Nephron (organoid): ENCODE measurements at regions not wholly inside any gene's neighbourhood (a gene's known extent, or its start where the extent isn't known, plus 50 kb on each side); places are given as distances from the start of the nearest gene placed in this dataset.

Experiments used
- H3K27ac Mint-ChIP-seq, 3 experiments: 2 replicates each; pipeline ENCODE4 v1.8.0; 2020; ENCODE audit warnings: mixed read lengths in 3 of 3, mild to moderate bottlenecking in 2 of 3, moderate library complexity in 1 of 3
- H3K27me3 Mint-ChIP-seq: 2 replicates; pipeline ENCODE4 v1.8.0; 2021; ENCODE audit warnings: low read depth, mild to moderate bottlenecking, moderate library complexity, mixed read lengths
- H3K36me3 Mint-ChIP-seq: 2 replicates; pipeline ENCODE4 v1.8.0; 2020; ENCODE audit warnings: low read depth, mixed read lengths
- H3K4me1 Mint-ChIP-seq: 2 replicates; pipeline ENCODE4 v1.8.0; 2020; ENCODE audit warnings: mixed read lengths
- H3K4me3 Mint-ChIP-seq, 3 experiments: 2 replicates each; pipeline ENCODE4 v1.8.0; 2020; ENCODE audit warnings: mild to moderate bottlenecking in 3 of 3, mixed read lengths in 3 of 3, moderate library complexity in 2 of 3
- H3K9me3 Mint-ChIP-seq: 2 replicates; pipeline ENCODE4 v1.8.0; 2020; ENCODE audit warnings: mixed read lengths
- CTCF ChIP-seq, 3 experiments: fragments of 200-600 bp; sonication (generic); IDR thresholded peaks; one replicate each; pipeline ENCODE4 v1.5.0; 2021; ENCODE audit warnings: antibody characterized with exemption in 3 of 3; ENCODE audit not compliant: unreplicated experiment in 3 of 3

DNA sequence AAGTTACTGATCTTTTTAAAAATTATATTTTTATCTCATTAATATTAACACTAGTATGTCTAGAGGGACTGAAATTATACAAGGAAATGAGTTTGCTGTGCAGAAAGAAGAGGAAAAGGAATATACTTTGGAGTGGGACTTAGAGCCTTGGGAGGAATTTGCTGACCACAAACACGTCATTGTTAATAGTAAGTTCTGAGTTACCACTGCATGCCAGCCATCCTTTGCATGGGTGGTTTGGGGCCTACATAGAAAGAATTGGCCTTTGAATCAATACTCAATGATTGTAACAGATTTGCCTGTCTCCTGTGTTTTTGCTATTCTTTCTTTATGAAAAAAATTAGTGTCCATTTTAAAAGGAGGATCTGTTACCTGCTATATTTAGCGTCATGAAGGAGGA is 232.6 kb upstream of the TNC start:
- no peak for TF ChIP-seq CTCF (IDR thresholded peaks at IDR 0.05; ENCODE audit: unreplicated experiment in 3 of 3)
- no peaks in the 10 kb centered on the region for H3K4me1 Mint-ChIP-seq
- H3K4me3 Mint-ChIP-seq = no peak overlapping the region
- no peak overlapping the region for H3K27ac Mint-ChIP-seq
- H3K27me3 Mint-ChIP-seq = no peaks in the 10 kb centered on the region
- H3K36me3 Mint-ChIP-seq = no peaks in the 10 kb centered on the region
- peaks cover 15% of the 10 kb centered on the region for H3K9me3 Mint-ChIP-seq

- no peak for TF ChIP-seq CTCF (IDR thresholded peaks at IDR 0.05; ENCODE audit: unreplicated experiment in 3 of 3)
- no peaks in the 10 kb centered on the region for H3K36me3 Mint-ChIP-seq
- no peaks in the 10 kb centered on the region for H3K27me3 Mint-ChIP-seq
- H3K4me3 Mint-ChIP-seq = no peak overlapping the region
- H3K9me3 Mint-ChIP-seq = peaks cover 6% of the 10 kb centered on the region
- no peak overlapping the region for H3K27ac Mint-ChIP-seq
- peaks cover 3% of the 10 kb centered on the region for H3K4me1 Mint-ChIP-seq
Observed at GRCh38 chr9:115353681-115354080, 235.7 kb upstream of the TNC start.

DNA sequence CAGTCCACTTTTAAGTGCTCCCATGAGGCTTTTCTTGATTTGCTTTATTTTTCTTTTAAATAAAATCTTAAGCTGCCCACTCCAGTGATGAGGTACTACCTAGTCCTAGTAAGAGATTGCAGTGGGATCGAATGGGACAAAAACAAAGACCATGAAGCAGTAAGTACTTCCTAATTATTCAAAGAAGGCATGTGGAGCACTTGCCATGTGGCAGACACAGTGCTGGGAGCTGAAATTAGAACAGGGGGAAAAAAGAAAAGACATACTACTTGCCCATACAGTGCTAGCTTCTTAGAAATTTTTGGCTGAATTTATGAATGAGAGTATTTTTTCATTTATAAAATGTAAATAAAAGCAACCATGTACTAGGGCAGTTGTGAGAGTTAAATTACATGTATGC is 239.9 kb upstream of the TNC start:
- Mint-ChIP-seq H3K27me3 (no peaks in the 10 kb centered on the region), H3K27ac (peak overlapping the region in 1 of 3 experiments; percentile 32), H3K9me3 (no peaks in the 10 kb centered on the region)

GRCh38 chr9:115359017-115359780 is 241.2 kb upstream of the TNC start:
- Mint-ChIP-seq H3K27ac (peak overlapping the region in 2 of 3 experiments; percentile 4 to 76), H3K4me3 (no peak overlapping the region), H3K27me3 (no peaks in the 10 kb centered on the region), H3K36me3 (no peaks in the 10 kb centered on the region), H3K4me1 (peaks cover 16% of the 10 kb centered on the region), H3K9me3 (no peaks in the 10 kb centered on the region)
- no peak for TF ChIP-seq CTCF (IDR thresholded peaks at IDR 0.05; ENCODE audit: unreplicated experiment in 3 of 3)

More for the DNA sequence above, 239.9 kb upstream of the TNC start:
- Mint-ChIP-seq H3K4me1 (peaks cover 14% of the 10 kb centered on the region), H3K36me3 (no peaks in the 10 kb centered on the region), H3K4me3 (no peak overlapping the region)
- TF ChIP-seq CTCF (IDR thresholded peaks at IDR 0.05; ENCODE audit: unreplicated experiment in 3 of 3) = no peak

GRCh38 chr9:115360122-115360521 is 242.2 kb upstream of the TNC start:
- Mint-ChIP-seq H3K27me3 (no peaks in the 10 kb centered on the region), H3K27ac (peak overlapping the region in 1 of 3 experiments; percentile 76), H3K4me1 (peaks cover 16% of the 10 kb centered on the region), H3K9me3 (no peaks in the 10 kb centered on the region), H3K36me3 (no peaks in the 10 kb centered on the region), H3K4me3 (no peak overlapping the region)
- no peak for TF ChIP-seq CTCF (IDR thresholded peaks at IDR 0.05; ENCODE audit: unreplicated experiment in 3 of 3)

DNA sequence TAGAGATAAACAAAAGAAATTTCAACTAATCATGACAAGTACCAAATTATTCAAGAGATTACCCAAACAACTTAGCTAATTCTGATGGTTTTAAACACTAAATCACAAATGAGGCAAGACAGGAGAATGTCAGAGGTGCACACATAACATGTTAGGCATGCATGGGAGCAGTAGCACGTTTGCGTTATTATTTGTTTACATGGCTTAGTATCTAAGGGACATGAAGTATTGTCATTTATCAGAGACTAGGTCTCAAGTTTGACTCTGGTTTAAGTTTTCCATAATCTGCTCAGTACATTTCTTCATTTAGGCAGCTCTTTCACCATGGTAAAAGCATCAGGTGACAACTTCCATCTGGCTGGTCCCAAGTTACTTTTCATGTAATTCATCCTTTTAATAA is 244.1 kb upstream of the TNC start:
- Mint-ChIP-seq H3K27ac (peak overlapping the region in 2 of 3 experiments; percentile 64 to 70), H3K36me3 (no peaks in the 10 kb centered on the region), H3K9me3 (no peaks in the 10 kb centered on the region), H3K4me1 (peaks cover 24% of the 10 kb centered on the region), H3K27me3 (no peaks in the 10 kb centered on the region), H3K4me3 (no peak overlapping the region)
- no peak for TF ChIP-seq CTCF (IDR thresholded peaks at IDR 0.05; ENCODE audit: unreplicated experiment in 3 of 3)
